Hepatocyte (in vitro differentiated cells): ENCODE measurements at regions not wholly inside any gene's neighbourhood (a gene's known extent, or its start where the extent isn't known, plus 50 kb on each side); places are given as distances from the start of the nearest gene placed in this dataset.
"Not testable (repeated sequence)": the region's sequence is repeated elsewhere in the genome, so short reads cannot be mapped to it uniquely, and the experiment has no call there.

ENCODE experiments used
- EZH2 ChIP-seq: fragments of 200-600 bp; sonication (generic); IDR thresholded peaks from 2 replicates; pipeline ENCODE4 v1.6.1; 2016; ENCODE audit warnings: antibody characterized with exemption, mild to moderate bottlenecking, borderline replicate concordance
- EZH2phosphoT487 ChIP-seq: fragments of 200-600 bp; sonication (generic); IDR thresholded peaks from one replicate; pipeline ENCODE4 v1.6.1; 2018; ENCODE audit warnings: antibody characterized with exemption, mild to moderate bottlenecking, low read depth, moderate library complexity; ENCODE audit not compliant: unreplicated experiment, severe bottlenecking
- TF ChIP-seq, protein P1 (sequence below): fragments of 200-600 bp; sonication (generic); IDR thresholded peaks from 2 replicates; pipeline ENCODE4 v1.5.1; 2016; ENCODE audit warnings: antibody characterized with exemption, mild to moderate bottlenecking; ENCODE audit not compliant: poor library complexity

DNA sequence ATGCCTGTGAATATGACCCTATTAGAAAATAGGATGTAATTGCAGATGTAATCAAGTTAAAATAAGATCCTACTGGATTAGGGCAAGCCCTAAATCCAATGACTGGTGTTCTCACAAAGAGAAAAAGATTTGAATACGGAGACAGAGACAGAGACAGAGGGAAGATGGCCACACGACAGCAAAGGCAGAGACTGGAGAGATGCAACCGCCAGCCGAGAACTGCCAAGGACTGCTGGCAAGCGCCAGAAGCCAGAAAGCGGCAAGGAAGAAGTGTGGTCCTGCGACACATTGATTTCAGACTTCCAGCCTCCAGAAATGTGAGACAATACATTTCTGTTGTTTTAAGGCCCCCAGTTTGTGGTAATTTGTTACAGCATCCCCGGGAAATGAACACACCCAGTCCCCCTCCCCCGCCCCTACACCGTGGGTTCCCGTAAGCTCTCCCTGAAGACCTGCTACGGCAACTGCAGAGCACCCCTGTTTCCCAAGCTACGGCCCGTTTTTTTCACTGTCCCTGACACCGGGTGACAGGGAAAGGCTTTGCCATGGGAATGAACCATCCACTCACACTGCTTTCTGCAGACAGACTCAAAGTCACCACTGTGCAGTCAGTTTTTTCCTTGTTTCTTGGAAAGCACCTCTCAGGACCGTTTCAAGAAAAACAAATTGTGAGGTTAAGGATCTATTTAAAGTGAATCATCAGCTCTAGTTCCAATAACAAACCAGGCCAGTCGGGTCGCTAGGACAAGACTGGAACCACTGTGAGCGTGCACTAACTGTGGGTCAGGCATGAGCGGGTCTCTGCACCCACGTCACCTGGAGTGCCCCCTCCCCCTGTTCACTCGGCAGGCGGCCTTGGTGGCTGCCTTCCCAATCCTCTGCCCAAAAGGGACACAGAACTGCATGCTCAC is 199.2 kb upstream of the IRF2BP2 start:
- TF ChIP-seq, protein P1, sequence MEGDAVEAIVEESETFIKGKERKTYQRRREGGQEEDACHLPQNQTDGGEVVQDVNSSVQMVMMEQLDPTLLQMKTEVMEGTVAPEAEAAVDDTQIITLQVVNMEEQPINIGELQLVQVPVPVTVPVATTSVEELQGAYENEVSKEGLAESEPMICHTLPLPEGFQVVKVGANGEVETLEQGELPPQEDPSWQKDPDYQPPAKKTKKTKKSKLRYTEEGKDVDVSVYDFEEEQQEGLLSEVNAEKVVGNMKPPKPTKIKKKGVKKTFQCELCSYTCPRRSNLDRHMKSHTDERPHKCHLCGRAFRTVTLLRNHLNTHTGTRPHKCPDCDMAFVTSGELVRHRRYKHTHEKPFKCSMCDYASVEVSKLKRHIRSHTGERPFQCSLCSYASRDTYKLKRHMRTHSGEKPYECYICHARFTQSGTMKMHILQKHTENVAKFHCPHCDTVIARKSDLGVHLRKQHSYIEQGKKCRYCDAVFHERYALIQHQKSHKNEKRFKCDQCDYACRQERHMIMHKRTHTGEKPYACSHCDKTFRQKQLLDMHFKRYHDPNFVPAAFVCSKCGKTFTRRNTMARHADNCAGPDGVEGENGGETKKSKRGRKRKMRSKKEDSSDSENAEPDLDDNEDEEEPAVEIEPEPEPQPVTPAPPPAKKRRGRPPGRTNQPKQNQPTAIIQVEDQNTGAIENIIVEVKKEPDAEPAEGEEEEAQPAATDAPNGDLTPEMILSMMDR: not testable (repeated sequence)
- TF ChIP-seq EZH2phosphoT487, EZH2: not testable (repeated sequence)
